ENCODE measurements at regions not wholly inside any gene's neighbourhood (a gene's known extent, or its start where the extent isn't known, plus 50 kb on each side); places are given as distances from the start of the nearest gene placed in this dataset.

DNA sequence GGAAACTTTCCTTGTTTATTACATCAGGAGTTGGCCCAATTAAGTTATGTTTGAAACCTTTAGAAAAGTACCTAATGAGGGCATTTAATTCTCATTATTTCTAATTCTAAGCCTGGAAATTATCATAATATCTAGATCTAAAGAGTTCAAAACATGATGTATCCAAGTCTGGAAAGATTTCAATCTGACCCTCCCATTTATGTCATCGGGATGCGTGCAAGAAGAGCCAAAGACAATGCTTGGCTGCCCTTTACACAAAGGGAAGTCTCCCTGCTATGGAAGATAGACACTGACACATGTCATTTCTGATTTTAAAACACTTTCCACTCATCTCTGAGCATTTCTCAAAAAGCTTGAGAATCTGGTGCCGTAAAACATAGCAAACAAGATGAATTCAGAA, 222.4 kb downstream of the ANTXR2 start:
- peaks cover 7% of the 10 kb centered on the region for H3K9me3 Mint-ChIP-seq
- H3K4me3 Mint-ChIP-seq, result no peak overlapping the region
- no peak for ATAC-seq
- no peaks in the 10 kb centered on the region for H3K27me3 Mint-ChIP-seq (ENCODE audit: low read depth)
- no peak for TF ChIP-seq ZNF423 (CRISPR knock-in tag; IDR thresholded peaks at IDR 0.05)
- POLR2A ChIA-PET, result no interaction called here
- H3K4me1 Mint-ChIP-seq, result peaks cover 20% of the 10 kb centered on the region
- no peak for DNase-seq (ENCODE audit: low spot score)
- CTCF ChIA-PET, result no interaction called here
- H3K27ac Mint-ChIP-seq, result no peak overlapping the region
- no peaks in the 10 kb centered on the region for H3K36me3 Mint-ChIP-seq

DNA sequence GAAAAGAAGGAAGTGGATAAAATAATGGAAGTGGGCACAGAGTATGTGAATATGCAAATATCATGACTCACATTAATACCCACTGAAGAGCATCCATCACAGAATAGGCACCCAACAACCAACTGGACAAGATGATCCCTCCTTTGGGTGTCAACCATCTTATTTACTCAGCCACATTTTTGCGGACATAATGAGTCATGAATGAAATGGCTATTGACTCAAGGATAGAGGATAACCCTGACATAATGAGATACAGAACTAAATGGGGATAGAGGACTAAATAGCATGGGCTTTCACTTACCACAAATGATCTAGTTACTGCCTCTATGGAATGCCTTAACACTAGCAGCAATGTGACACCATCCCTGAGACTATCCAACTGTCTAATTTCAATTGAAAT, 224.7 kb downstream of the ANTXR2 start:
- Mint-ChIP-seq H3K9me3 (peaks cover 16% of the 10 kb centered on the region), H3K27ac (no peak overlapping the region), H3K36me3 (peaks cover 8% of the 10 kb centered on the region), H3K27me3 (ENCODE audit: low read depth) (no peaks in the 10 kb centered on the region), H3K4me3 (no peak overlapping the region), H3K4me1 (peaks cover 29% of the 10 kb centered on the region)
- DNase-seq (ENCODE audit: low spot score) (no peak), ATAC-seq (no peak)
- ChIA-PET POLR2A (no interaction called here), CTCF (no interaction called here)
- TF ChIP-seq ZNF671 (CRISPR knock-in tag; IDR thresholded peaks at IDR 0.05) (no peak), NR3C1 (CRISPR knock-in tag; conservative IDR thresholded peaks at IDR 0.05; ENCODE audit: low read depth) (no peak), USF1 (CRISPR knock-in tag; IDR thresholded peaks at IDR 0.05) (no peak), ZNF532 (CRISPR knock-in tag; IDR thresholded peaks at IDR 0.05; ENCODE audit: borderline replicate concordance) (no peak)
- TF ChIP-seq, protein P1, sequence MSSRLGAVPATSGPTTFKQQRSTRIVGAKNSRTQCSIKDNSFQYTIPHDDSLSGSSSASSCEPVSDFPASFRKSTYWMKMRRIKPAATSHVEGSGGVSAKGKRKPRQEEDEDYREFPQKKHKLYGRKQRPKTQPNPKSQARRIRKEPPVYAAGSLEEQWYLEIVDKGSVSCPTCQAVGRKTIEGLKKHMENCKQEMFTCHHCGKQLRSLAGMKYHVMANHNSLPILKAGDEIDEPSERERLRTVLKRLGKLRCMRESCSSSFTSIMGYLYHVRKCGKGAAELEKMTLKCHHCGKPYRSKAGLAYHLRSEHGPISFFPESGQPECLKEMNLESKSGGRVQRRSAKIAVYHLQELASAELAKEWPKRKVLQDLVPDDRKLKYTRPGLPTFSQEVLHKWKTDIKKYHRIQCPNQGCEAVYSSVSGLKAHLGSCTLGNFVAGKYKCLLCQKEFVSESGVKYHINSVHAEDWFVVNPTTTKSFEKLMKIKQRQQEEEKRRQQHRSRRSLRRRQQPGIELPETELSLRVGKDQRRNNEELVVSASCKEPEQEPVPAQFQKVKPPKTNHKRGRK (CRISPR knock-in tag; IDR thresholded peaks at IDR 0.05; ENCODE audit: borderline replicate concordance), result no peak

DNA sequence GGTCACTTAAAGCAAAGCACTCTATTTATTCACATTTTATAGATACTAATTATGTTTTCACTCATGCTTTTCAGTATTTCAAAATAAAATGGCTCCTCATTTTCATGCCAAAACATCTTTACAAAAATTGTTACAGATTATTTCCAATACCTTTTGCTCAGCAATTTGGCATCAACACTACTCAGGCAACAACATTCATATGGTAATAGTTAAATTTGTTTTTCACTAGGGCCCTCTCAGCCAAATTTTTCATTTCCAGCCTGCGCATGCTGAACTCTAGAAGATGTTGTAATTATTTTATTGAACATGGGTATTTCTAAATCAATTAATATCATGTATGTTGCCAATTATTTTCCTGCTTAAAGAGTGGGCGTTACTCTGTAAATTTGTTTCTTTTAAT, 225.6 kb downstream of the ANTXR2 start:
- no peak overlapping the region for H3K4me3 Mint-ChIP-seq
- H3K4me1 Mint-ChIP-seq, result peaks cover 24% of the 10 kb centered on the region
- ATAC-seq, result no peak
- H3K27ac Mint-ChIP-seq, result no peak overlapping the region
- no peak for DNase-seq (ENCODE audit: low spot score)
- TF ChIP-seq CBFB (CRISPR knock-in tag; IDR thresholded peaks at IDR 0.05; ENCODE audit: low read depth), result no peak
- no peak for TF ChIP-seq CREM (CRISPR knock-in tag; IDR thresholded peaks at IDR 0.05)
- TF ChIP-seq, protein P2, sequence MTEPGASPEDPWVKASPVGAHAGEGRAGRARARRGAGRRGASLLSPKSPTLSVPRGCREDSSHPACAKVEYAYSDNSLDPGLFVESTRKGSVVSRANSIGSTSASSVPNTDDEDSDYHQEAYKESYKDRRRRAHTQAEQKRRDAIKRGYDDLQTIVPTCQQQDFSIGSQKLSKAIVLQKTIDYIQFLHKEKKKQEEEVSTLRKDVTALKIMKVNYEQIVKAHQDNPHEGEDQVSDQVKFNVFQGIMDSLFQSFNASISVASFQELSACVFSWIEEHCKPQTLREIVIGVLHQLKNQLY (CRISPR knock-in tag; IDR thresholded peaks at IDR 0.05), result no peak
- no peak for TF ChIP-seq AR (CRISPR knock-in tag; IDR thresholded peaks at IDR 0.05)
- TF ChIP-seq MAX (CRISPR knock-in tag; IDR thresholded peaks at IDR 0.05), result no peak
- no peak for TF ChIP-seq JUN (CRISPR knock-in tag; IDR thresholded peaks at IDR 0.05)
- TF ChIP-seq OVOL2 (CRISPR knock-in tag; IDR thresholded peaks at IDR 0.05; ENCODE audit: borderline replicate concordance), result no peak
- TF ChIP-seq, protein P3, sequence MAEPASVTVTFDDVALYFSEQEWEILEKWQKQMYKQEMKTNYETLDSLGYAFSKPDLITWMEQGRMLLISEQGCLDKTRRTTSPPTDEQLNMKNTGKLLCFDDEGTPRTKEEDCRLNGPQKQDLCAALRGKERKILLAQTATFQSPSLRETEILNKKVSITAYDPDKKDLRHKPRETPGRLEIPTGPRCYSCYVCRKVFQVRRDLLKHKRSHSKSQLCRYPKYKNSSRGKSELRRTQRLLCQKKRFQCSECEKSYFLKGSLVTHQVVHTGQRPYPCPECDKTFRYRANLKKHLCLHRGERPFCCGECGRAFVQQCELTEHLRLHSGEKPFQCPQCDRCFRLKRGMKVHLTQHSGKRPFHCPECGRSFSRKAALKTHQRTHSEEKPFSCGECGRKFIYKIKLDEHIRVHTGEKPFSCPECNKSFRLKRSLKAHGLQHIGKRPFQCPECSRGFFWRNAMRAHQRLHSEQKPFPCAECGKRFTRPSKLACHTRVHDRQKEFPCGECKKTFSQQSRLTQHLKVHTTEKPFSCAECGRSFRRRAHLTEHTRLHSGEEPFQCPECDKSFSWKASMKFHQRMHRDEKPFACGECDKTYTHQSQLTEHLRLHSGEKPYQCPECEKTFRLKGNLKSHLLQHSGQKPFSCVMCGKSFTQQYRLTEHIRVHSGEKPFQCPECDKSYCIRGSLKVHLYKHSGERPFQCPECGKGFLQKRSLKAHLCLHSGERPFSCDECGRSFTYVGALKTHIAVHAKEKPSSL (CRISPR knock-in tag; conservative IDR thresholded peaks at IDR 0.05), result no peak
- H3K27me3 Mint-ChIP-seq (ENCODE audit: low read depth), result no peaks in the 10 kb centered on the region
- peaks cover 24% of the 10 kb centered on the region for H3K9me3 Mint-ChIP-seq
- ChIA-PET POLR2A (no interaction called here), CTCF (no interaction called here)
- H3K36me3 Mint-ChIP-seq, result peaks cover 14% of the 10 kb centered on the region
